ENCODE measurements at regions not wholly inside any gene's neighbourhood (a gene's known extent, or its start where the extent isn't known, plus 50 kb on each side); places are given as distances from the start of the nearest gene placed in this dataset.

- intact Hi-C loops (cut with DNase I): no loop called here
- H3K27ac ChIP-seq: no peak overlapping the region
- no peak for FAIRE-seq
- H3K27me3 ChIP-seq: peaks cover 0 to 9% (median 0%) of the 10 kb centered on the region in 4 donors
- H3K9me3 ChIP-seq: no peaks in the 10 kb centered on the region
- H3K4me3 ChIP-seq: no peak overlapping the region
- no peak for TF ChIP-seq CTCF (IDR thresholded peaks at IDR 0.05)
- no peaks in the 10 kb centered on the region for H3K36me3 ChIP-seq
- no peak for DNase-seq
- ATAC-seq: no peak
- 41 to 44% methylated on average over 4 of the region's 4 CpGs for WGBS, 2 donors
- no peaks in the 10 kb centered on the region for H3K4me1 ChIP-seq
Measured at GRCh38 chr12:103011974-103012763, 54.7 kb downstream of the ASCL1 start.

- Histone ChIP-seq H3K9me3 (no peaks in the 10 kb centered on the region), H3K27ac (no peak overlapping the region), H3K4me1 (no peaks in the 10 kb centered on the region), H3K4me3 (no peak overlapping the region), H3K36me3 (no peaks in the 10 kb centered on the region), H3K27me3 (peaks cover 0 to 9% (median 0%) of the 10 kb centered on the region in 4 donors)
- intact Hi-C loops (cut with DNase I): no loop called here
- ATAC-seq: no peak
- no peak for FAIRE-seq
- TF ChIP-seq CTCF (IDR thresholded peaks at IDR 0.05): no peak
- 23% methylated on average over 8 of the region's 8 CpGs for WGBS, 2 donors
- no peak for DNase-seq
Measured at GRCh38 chr12:103012884-103013283, 55.4 kb downstream of the ASCL1 start.

- Histone ChIP-seq H3K27me3 (peaks cover 0 to 9% (median 0%) of the 10 kb centered on the region in 4 donors), H3K9me3 (no peaks in the 10 kb centered on the region), H3K36me3 (no peaks in the 10 kb centered on the region), H3K4me1 (no peaks in the 10 kb centered on the region), H3K4me3 (no peak overlapping the region), H3K27ac (no peak overlapping the region)
- WGBS, 2 donors: 46 to 65% methylated on average over 9 of the region's 9 CpGs
- FAIRE-seq: no peak
- no peak for DNase-seq
- no peak for ATAC-seq
- intact Hi-C loops (cut with DNase I): no loop called here
- no peak for TF ChIP-seq CTCF (IDR thresholded peaks at IDR 0.05)
Measured at GRCh38 chr12:103013741-103014300, 56.3 kb downstream of the ASCL1 start.

GRCh38 chr12:103016381-103016780, 58.9 kb downstream of the ASCL1 start:
- no peak overlapping the region for H3K4me3 ChIP-seq
- H3K9me3 ChIP-seq: no peaks in the 10 kb centered on the region
- no peaks in the 10 kb centered on the region for H3K4me1 ChIP-seq
- intact Hi-C loops (cut with DNase I): no loop called here
- ATAC-seq (no peak), DNase-seq (no peak), FAIRE-seq (no peak)
- peaks cover 0 to 9% (median 0%) of the 10 kb centered on the region in 4 donors for H3K27me3 ChIP-seq
- H3K36me3 ChIP-seq: no peaks in the 10 kb centered on the region
- no peak overlapping the region for H3K27ac ChIP-seq
- no peak for TF ChIP-seq CTCF (IDR thresholded peaks at IDR 0.05)

GRCh38 chr12:103020839-103021238, 63.4 kb downstream of the ASCL1 start:
- intact Hi-C loops (cut with DNase I): no loop called here
- ATAC-seq (no peak), DNase-seq (no peak), FAIRE-seq (no peak)
- Histone ChIP-seq H3K27me3 (no peaks in the 10 kb centered on the region), H3K4me1 (no peaks in the 10 kb centered on the region), H3K27ac (no peak overlapping the region), H3K4me3 (no peak overlapping the region), H3K36me3 (no peaks in the 10 kb centered on the region), H3K9me3 (no peaks in the 10 kb centered on the region)
- no peak for TF ChIP-seq CTCF (IDR thresholded peaks at IDR 0.05)
- 16 to 17% methylated on average over 1 of the region's 1 CpG for WGBS, 2 donors
